Stomach (tissue), 4 donors: ENCODE measurements at regions not wholly inside any gene's neighbourhood (a gene's known extent, or its start where the extent isn't known, plus 50 kb on each side); places are given as distances from the start of the nearest gene placed in this dataset.

Source experiments
- CTCF ChIP-seq, 7 experiments: fragments of 450-650 bp in 4 of 7; fragments of 200-600 bp in 3 of 7; sonication (generic) in 3 of 7; IDR thresholded peaks; one replicate each; pipeline ENCODE4 v1.5.1; 2016 to 2019; ENCODE audit warnings: antibody characterized with exemption in 7 of 7, control low read depth in 2 of 7, mild to moderate bottlenecking in 1 of 7
- POLR2A ChIP-seq, 4 donors: fragments of 450-650 bp; IDR thresholded peaks; one replicate each; pipeline ENCODE4 v1.6.1; 2016; ENCODE audit warnings: antibody characterized with exemption in 4 of 4, control low read depth in 2 of 4, mild to moderate bottlenecking in 1 of 4, moderate library complexity in 1 of 4

GRCh38 chr1:198865319-198865718 is 226.5 kb downstream of the PTPRC start:
- TF ChIP-seq CTCF (IDR thresholded peaks at IDR 0.05) = no peak
- TF ChIP-seq POLR2A (IDR thresholded peaks at IDR 0.05) = no peak
